Testis (tissue), 2 donors: ENCODE measurements at regions not wholly inside any gene's neighbourhood (a gene's known extent, or its start where the extent isn't known, plus 50 kb on each side); places are given as distances from the start of the nearest gene placed in this dataset.

Experiments
- DNase-seq: peaks from one replicate; pipeline ENCODE4 v3.0.0-alpha.2; 2019
- H3K27ac ChIP-seq, 2 donors: fragments of 200-600 bp; sonication (generic); one replicate each; pipeline ENCODE4 v1.5.1; 2019
- H3K27me3 ChIP-seq: fragments of 200-600 bp; sonication (generic); one replicate; pipeline ENCODE4 v1.5.1; 2019
- H3K36me3 ChIP-seq: fragments of 200-600 bp; sonication (generic); one replicate; pipeline ENCODE4 v1.5.1; 2017; ENCODE audit warnings: low read depth; ENCODE audit errors: missing control alignments
- H3K4me1 ChIP-seq: fragments of 200-600 bp; sonication (generic); one replicate; pipeline ENCODE4 v1.5.1; 2019
- H3K4me3 ChIP-seq, 2 donors: fragments of 200-600 bp; sonication (generic); one replicate each; pipeline ENCODE4 v1.5.1; 2017 to 2019
- H3K9me3 ChIP-seq: fragments of 200-600 bp; sonication (generic); one replicate; pipeline ENCODE4 v1.5.1; 2017
- POLR2A ChIP-seq: fragments of 450-650 bp; IDR thresholded peaks from one replicate; pipeline ENCODE4 v1.6.1; 2017; ENCODE audit warnings: antibody characterized with exemption, mild to moderate bottlenecking, moderate library complexity
- WGBS, 2 donors: methylation state at CpG; one replicate each; pipeline ENCODE4 v1.1.5; 2018; 5-methylcytosine and 5-hydroxymethylcytosine counted together
- intact Hi-C: fragments of 100-400 bp; cut with DNase I; formaldehyde crosslinking; loops from one replicate; pipeline ENCODE4 v1.15.1; 2023; ENCODE audit warnings: low total_unique reads
- TF ChIP-seq, protein P1 (sequence below), 3 experiments: fragments of 450-650 bp in 2 of 3; fragments of 200-600 bp in 1 of 3; sonication (generic) in 1 of 3; IDR thresholded peaks; one replicate each; pipeline ENCODE4 v1.5.1; 2016 to 2019; ENCODE audit warnings: antibody characterized with exemption in 3 of 3, mild to moderate bottlenecking in 2 of 3, moderate library complexity in 1 of 3

DNA sequence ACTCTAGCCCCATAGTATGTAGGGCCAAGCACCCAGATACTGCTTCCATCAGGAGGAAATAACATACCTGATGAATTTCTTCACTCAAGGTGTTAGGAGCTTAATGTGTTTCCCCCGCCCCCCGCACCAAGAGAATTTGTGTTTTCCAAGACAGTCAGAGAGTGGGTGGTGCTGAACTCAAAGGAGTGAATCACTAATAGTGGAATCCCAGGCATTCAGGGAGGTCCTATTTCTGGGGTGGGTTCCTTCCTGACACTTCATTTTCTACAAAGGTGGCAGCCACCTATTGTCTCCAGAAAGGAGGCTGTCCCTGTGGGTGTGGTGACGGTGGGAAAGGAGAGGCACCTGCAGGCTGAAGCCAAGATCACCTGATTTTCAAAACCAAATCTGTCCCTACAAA is 50.8 kb upstream of the ELF5 start:
- 81 to 90% methylated on average over 3 of the region's 3 CpGs for WGBS, 2 donors
- no peak for TF ChIP-seq POLR2A
- TF ChIP-seq, protein P1, sequence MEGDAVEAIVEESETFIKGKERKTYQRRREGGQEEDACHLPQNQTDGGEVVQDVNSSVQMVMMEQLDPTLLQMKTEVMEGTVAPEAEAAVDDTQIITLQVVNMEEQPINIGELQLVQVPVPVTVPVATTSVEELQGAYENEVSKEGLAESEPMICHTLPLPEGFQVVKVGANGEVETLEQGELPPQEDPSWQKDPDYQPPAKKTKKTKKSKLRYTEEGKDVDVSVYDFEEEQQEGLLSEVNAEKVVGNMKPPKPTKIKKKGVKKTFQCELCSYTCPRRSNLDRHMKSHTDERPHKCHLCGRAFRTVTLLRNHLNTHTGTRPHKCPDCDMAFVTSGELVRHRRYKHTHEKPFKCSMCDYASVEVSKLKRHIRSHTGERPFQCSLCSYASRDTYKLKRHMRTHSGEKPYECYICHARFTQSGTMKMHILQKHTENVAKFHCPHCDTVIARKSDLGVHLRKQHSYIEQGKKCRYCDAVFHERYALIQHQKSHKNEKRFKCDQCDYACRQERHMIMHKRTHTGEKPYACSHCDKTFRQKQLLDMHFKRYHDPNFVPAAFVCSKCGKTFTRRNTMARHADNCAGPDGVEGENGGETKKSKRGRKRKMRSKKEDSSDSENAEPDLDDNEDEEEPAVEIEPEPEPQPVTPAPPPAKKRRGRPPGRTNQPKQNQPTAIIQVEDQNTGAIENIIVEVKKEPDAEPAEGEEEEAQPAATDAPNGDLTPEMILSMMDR (IDR thresholded peaks at IDR 0.05) = no peak
- intact Hi-C loops = no loop called here
- Histone ChIP-seq H3K27ac (no peak overlapping the region), H3K27me3 (no peaks in the 10 kb centered on the region), H3K4me1 (no peaks in the 10 kb centered on the region), H3K36me3 (no peaks in the 10 kb centered on the region), H3K9me3 (no peaks in the 10 kb centered on the region), H3K4me3 (no peak overlapping the region)
- no peak for DNase-seq

DNA sequence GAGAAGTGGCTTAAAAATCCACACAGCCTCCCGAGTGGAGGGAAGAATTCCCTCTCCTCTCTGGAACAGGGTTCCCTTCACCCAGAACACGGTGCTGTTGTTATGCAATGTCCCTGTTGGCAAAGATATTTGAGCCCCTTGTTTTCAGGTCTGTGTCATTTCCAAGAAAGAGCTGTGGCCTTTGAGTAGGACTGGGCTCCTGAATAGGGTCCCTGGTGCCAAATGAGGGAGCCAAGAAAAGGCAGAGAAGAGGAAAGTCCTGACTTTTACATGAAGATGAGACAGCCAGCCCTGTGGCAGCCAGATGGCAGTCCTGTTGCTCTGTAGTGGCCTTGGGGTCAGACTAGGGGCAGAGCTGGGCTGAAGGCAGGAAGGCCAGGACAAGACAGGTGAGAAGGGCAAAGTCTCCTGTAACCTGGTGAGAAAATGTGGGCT is 51.2 kb upstream of the ELF5 start:
- 29 to 31% methylated on average over 2 of the region's 2 CpGs for WGBS, 2 donors
- H3K4me3 ChIP-seq = no peak overlapping the region
- no peaks in the 10 kb centered on the region for H3K27me3 ChIP-seq
- H3K27ac ChIP-seq = no peak overlapping the region
- no peaks in the 10 kb centered on the region for H3K4me1 ChIP-seq
- no peaks in the 10 kb centered on the region for H3K9me3 ChIP-seq
- peak; percentile 30 for DNase-seq
- no peaks in the 10 kb centered on the region for H3K36me3 ChIP-seq
- intact Hi-C loops = no loop called here
- TF ChIP-seq, protein P1 (IDR thresholded peaks at IDR 0.05) = no peak
- TF ChIP-seq POLR2A = no peak

DNA sequence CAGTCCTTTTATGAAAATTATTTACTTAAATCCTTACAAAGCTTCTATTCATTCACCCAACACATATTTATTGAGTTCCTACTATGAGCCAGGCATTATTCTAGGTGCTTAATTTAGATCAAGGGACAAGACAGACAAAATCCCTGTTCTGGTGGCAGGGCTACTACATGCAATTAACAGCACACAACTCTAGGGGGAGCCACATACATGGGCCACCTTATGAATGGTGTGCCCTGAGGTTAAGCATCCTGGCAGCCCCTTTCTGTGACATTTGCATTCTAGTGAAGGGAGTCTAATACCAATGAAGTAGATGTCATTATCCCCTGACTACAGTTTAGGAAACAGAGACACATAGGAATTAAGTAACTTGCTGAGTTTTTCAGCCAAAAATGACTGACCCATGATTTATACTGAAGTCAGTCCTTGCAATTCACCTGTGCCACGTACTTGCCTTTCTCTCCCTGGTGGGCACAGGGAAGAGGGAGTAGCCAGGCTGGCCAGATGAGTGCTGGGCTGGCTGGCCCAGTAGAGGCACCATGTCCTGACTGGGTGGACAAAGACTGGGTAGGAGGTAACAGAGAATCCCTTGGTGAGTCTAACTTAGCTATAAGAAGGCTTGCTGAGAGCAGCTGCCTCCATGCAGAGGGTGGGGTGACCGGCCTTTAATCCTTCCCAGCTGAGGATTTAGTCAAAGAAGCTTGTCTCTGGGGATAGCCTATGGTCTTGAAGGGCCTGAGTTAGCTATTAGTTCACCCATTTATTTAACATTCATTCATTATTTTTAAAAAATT is 52.0 kb upstream of the ELF5 start:
- Histone ChIP-seq H3K4me3 (no peak overlapping the region), H3K36me3 (no peaks in the 10 kb centered on the region), H3K4me1 (no peaks in the 10 kb centered on the region), H3K9me3 (no peaks in the 10 kb centered on the region), H3K27ac (no peak overlapping the region), H3K27me3 (no peaks in the 10 kb centered on the region)
- DNase-seq = no peak
- 85 to 93% methylated on average over 2 of the region's 2 CpGs for WGBS, 2 donors
- intact Hi-C loops = no loop called here
- no peak for TF ChIP-seq POLR2A
- TF ChIP-seq, protein P1 (IDR thresholded peaks at IDR 0.05) = no peak

DNA sequence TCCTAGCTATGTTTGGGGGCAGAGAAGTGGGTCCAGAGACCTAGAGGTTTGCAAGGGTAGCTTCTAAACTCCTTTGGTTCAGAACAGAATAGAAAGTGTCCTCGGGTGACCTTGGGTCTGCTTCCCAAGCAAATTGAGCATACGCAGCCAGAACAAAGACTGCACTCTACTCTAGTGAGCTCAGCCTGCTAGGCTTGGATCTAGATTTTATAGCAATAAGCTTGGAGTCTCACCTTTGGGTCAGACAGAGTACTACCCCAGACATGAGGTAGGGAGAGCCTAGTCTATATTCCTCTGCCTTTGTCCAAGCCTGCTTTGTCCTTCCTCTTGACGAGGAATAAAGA is 52.6 kb upstream of the ELF5 start:
- no peaks in the 10 kb centered on the region for H3K27me3 ChIP-seq
- intact Hi-C loops = no loop called here
- no peak overlapping the region for H3K27ac ChIP-seq
- no peaks in the 10 kb centered on the region for H3K9me3 ChIP-seq
- WGBS, 2 donors = 69 to 83% methylated on average over 3 of the region's 3 CpGs
- DNase-seq = peak; percentile 37
- H3K4me1 ChIP-seq = no peaks in the 10 kb centered on the region
- TF ChIP-seq POLR2A = no peak
- TF ChIP-seq, protein P1 (IDR thresholded peaks at IDR 0.05) = no peak
- H3K36me3 ChIP-seq = no peaks in the 10 kb centered on the region
- no peak overlapping the region for H3K4me3 ChIP-seq

DNA sequence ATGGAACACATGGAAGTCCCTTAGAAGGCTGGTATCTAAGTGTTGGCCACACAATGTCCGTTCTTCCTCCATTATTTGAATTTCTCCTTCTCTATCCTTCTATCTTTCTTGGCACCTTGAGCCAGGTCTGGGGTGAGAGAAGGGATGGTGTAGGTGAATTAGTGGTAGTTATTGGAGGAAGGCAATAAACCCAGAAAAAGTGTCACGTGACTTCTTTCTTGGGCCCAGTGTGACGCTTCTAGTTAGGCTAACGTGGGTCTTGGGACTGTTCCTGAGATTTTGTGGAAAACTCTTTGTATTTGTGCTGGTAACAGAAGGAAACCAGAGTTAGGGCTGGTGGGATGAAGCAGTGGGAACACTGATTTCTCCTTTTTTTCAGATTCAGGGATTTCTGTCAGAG is 53.1 kb upstream of the ELF5 start:
- intact Hi-C loops = no loop called here
- DNase-seq = no peak
- H3K36me3 ChIP-seq = no peaks in the 10 kb centered on the region
- 93 to 94% methylated on average over 4 of the region's 4 CpGs for WGBS, 2 donors
- TF ChIP-seq, protein P1 (IDR thresholded peaks at IDR 0.05) = no peak
- TF ChIP-seq POLR2A = no peak
- no peaks in the 10 kb centered on the region for H3K4me1 ChIP-seq
- H3K27ac ChIP-seq = no peak overlapping the region
- H3K9me3 ChIP-seq = no peaks in the 10 kb centered on the region
- no peak overlapping the region for H3K4me3 ChIP-seq
- H3K27me3 ChIP-seq = no peaks in the 10 kb centered on the region
